ENCODE measurements at regions not wholly inside any gene's neighbourhood (a gene's known extent, or its start where the extent isn't known, plus 50 kb on each side); places are given as distances from the start of the nearest gene placed in this dataset.

DNA sequence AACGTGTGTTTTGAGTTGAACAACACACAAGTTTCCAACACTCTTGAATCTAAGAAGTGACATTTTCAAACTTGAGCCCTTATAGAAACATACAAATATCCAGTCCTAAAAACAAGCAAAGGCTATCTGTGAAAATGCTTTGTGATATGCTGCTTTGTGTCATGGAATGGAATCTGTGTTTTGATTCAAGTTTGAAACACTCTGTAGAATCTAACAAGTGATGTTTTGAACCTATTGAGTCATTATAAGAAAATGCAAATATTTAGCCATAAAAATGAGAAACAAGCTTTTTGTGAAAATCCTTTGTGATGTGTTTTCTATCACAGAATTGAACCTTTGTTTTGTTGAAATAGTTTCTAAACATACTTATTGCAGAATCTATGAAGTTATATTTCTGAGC, 105.7 kb upstream of the VPREB1 start:
- H3K4me3 ChIP-seq (ENCODE audit: low read depth, poor library complexity, severe bottlenecking) = no peak overlapping the region
- intact Hi-C loops (cut with DNase I; ENCODE audit: low total_unique reads) = no loop called here
- DNase-seq (ENCODE audit: low spot score in 2 of 2) = no peak
- 47 to 59% methylated on average over 1 of the region's 1 CpG for WGBS, 2 donors
- TF ChIP-seq, protein P1, sequence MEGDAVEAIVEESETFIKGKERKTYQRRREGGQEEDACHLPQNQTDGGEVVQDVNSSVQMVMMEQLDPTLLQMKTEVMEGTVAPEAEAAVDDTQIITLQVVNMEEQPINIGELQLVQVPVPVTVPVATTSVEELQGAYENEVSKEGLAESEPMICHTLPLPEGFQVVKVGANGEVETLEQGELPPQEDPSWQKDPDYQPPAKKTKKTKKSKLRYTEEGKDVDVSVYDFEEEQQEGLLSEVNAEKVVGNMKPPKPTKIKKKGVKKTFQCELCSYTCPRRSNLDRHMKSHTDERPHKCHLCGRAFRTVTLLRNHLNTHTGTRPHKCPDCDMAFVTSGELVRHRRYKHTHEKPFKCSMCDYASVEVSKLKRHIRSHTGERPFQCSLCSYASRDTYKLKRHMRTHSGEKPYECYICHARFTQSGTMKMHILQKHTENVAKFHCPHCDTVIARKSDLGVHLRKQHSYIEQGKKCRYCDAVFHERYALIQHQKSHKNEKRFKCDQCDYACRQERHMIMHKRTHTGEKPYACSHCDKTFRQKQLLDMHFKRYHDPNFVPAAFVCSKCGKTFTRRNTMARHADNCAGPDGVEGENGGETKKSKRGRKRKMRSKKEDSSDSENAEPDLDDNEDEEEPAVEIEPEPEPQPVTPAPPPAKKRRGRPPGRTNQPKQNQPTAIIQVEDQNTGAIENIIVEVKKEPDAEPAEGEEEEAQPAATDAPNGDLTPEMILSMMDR (IDR thresholded peaks at IDR 0.05) = no peak
- TF ChIP-seq POLR2A (IDR thresholded peaks at IDR 0.05) = no peak

DNA sequence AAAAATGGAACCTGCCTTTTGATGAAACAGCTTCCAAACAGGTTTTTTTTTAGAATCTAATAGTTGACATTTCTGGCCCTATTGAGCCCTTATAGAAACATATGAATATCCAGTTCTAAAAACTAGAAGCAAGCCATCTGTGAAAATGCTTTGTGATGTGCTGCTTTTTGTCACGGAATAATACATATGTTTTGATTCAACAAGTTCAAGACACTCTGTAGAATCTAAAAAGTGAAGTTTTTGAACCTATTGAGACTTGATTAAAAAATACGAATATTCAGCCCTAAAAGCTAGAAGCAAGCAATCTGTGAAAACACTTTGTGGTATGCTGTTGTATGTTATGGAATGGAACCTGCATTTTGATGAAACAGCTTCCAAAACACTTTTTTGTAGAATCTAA, 106.7 kb upstream of the VPREB1 start:
- TF ChIP-seq, protein P1 (IDR thresholded peaks at IDR 0.05) = no peak
- no peak for TF ChIP-seq POLR2A (IDR thresholded peaks at IDR 0.05)
- no peak overlapping the region for H3K4me3 ChIP-seq (ENCODE audit: low read depth, poor library complexity, severe bottlenecking)
- intact Hi-C loops (cut with DNase I; ENCODE audit: low total_unique reads) = no loop called here
- DNase-seq (ENCODE audit: low spot score in 2 of 2) = no peak
- 55 to 63% methylated on average over 2 of the region's 2 CpGs for WGBS, 2 donors

DNA sequence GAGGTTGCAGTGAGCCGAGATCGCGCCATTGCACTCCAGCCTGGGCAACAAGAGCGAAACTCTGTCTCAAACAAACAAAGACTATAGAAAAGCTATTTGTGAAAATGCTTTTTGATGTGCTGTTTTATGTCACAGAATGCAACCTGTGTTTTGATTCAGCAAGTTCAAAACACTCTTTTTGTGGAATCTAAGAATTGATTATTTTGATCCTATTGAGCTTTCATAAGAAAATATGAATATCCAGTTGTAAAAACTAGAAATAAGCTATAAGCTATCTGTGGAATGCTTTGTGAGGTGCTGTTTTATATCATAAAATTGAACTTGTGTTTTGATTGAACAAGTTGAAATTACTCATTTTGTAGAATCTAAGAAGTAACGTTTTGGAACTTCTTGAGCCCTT, 110.7 kb upstream of the VPREB1 start:
- no peak overlapping the region for H3K4me3 ChIP-seq (ENCODE audit: low read depth, poor library complexity, severe bottlenecking)
- intact Hi-C loops (cut with DNase I; ENCODE audit: low total_unique reads) = no loop called here
- 89 to 93% methylated on average over 5 of the region's 5 CpGs for WGBS, 2 donors
- TF ChIP-seq POLR2A (IDR thresholded peaks at IDR 0.05) = no peak
- TF ChIP-seq, protein P1 (IDR thresholded peaks at IDR 0.05) = no peak
- DNase-seq (ENCODE audit: low spot score in 2 of 2) = no peak

DNA sequence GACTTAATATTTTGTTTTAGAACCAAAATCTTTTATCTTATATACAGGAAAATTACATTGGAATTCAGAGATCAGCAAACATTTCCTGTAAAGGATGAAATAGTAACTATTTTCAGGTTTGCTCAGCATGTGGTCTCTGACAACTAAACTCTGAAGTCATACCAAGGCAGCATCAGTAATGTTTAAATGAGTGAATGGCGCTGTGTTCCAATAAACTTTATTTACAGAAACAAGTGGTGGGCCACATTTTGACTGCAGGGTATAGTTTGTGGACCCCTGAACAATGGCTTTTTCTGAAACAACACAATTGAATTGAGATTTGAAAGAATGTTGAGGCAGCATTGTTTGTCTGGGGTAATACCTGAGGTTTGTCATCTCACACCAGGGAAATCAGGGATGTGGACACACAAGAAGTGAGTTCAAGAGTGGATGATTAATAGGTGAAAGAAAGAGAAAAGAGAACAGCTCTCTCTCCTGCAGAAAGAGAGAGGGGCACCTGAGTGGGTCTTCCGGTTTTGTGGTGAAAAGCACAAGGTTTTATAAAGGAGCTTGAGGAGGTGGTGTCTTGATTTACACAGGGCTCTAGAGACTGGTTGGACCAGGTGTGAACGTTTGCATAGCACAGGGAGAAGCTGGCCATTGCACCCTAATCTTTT, 113.5 kb upstream of the VPREB1 start:
- intact Hi-C loops (cut with DNase I; ENCODE audit: low total_unique reads) = no loop called here
- TF ChIP-seq POLR2A (IDR thresholded peaks at IDR 0.05) = no peak
- TF ChIP-seq, protein P1 (IDR thresholded peaks at IDR 0.05) = no peak
- 62 to 63% methylated on average over 3 of the region's 3 CpGs for WGBS, 2 donors
- no peak for DNase-seq (ENCODE audit: low spot score in 2 of 2)
- no peak overlapping the region for H3K4me3 ChIP-seq (ENCODE audit: low read depth, poor library complexity, severe bottlenecking)

DNA sequence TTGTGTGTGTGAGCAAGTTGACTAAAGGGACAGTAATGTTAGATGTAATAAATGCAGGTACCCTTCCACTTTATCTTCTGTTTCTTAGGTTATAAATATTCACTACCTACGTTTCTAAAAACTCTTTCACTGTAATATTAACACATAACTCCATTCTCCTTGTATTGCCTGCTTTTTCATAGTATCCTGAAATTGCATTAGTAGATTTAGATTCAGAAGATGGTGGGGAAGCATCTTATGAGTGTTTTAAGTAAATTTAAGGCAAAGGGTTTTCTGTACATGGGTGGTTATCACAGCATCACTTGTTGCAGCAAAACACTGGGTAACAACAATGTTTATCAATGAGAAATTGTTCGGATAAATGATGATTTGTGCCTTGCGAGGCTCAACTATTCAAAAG, 115.2 kb upstream of the VPREB1 start:
- intact Hi-C loops (cut with DNase I; ENCODE audit: low total_unique reads) = no loop called here
- H3K4me3 ChIP-seq (ENCODE audit: low read depth, poor library complexity, severe bottlenecking) = no peak overlapping the region
- no peak for DNase-seq (ENCODE audit: low spot score in 2 of 2)
- no peak for TF ChIP-seq POLR2A (IDR thresholded peaks at IDR 0.05)
- TF ChIP-seq, protein P1 (IDR thresholded peaks at IDR 0.05) = no peak
- 74 to 77% methylated on average over 3 of the region's 3 CpGs for WGBS, 2 donors

DNA sequence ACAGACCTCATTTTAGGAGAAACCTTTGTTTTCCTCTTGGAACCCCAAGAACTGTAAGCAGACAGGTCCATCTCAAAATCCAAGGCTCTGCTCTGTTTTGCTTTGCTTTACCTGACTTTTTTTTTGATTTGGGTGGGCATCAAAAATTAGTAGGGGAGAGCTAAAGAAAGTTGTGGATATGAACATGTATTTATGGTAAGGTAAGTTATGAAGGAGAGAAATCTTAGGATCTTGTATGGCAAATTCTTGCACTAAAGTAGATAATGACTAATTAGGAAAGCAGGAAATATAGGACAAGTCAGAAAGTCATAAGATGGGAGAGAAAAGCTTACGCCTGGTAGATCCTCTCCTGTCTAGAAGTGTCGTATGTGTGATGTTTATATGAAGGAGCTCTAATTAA, 116.1 kb upstream of the VPREB1 start:
- no peak overlapping the region for H3K4me3 ChIP-seq (ENCODE audit: low read depth, poor library complexity, severe bottlenecking)
- intact Hi-C loops (cut with DNase I; ENCODE audit: low total_unique reads) = no loop called here
- no peak for DNase-seq (ENCODE audit: low spot score in 2 of 2)
- TF ChIP-seq, protein P1 (IDR thresholded peaks at IDR 0.05) = no peak
- WGBS, 2 donors = 83 to 91% methylated on average over 2 of the region's 2 CpGs

Data from lower leg skin (tissue), 4 donors.